ENCODE measurements at regions not wholly inside any gene's neighbourhood (a gene's known extent, or its start where the extent isn't known, plus 50 kb on each side); places are given as distances from the start of the nearest gene placed in this dataset.

DNA sequence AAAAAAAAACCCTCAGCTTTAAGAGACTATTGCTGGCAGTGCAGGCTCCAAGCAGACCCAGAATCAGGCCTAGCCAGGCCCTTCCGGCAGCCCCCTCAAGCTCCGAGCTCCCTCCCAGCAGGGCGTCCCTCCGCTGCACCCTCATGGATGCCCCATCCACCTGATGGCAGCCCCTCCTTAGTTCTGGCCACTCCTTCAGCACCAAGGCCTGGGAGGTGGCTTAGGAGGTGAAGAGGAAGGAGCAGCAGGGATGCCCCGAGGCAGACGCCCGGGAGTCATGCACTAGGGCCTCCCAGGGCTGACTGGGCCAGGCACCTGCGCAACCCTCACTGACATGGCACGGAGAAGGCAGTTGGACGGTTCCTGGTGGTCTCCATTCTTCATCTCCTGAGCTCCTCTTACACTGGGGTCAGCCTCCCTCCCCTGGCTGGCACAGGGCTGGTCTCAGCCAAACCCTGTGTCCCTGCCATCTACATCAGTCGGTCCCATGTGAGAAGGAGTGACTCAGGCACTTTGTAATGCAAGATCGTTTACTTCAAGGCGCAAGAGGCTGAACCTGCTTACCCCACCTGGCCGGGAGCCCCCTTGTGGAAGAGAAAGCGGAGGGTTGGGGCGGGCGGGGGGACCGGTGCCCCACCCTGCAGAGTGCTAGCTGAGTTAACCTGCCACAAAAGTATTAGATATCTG is 53.5 kb upstream of the ID2 start:
- no peak for DNase-seq

DNA sequence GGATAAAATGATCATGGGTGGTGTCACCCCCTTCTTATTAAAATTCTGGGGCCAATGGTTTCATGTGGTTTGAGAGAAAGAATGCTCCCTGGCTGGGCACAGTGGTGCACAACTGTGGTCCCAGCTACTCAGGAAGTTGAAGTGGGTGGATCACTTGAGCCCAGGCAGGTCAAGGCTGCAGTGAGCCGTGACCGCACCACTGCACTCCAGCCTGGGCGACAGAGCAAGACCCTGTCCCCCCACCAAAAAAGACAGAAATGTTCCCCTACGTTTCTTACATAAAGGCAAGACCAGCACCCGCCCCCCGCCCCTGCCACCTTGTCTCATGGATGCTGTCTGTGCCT is 53.0 kb upstream of the ID2 start:
- no peak for DNase-seq

DNA sequence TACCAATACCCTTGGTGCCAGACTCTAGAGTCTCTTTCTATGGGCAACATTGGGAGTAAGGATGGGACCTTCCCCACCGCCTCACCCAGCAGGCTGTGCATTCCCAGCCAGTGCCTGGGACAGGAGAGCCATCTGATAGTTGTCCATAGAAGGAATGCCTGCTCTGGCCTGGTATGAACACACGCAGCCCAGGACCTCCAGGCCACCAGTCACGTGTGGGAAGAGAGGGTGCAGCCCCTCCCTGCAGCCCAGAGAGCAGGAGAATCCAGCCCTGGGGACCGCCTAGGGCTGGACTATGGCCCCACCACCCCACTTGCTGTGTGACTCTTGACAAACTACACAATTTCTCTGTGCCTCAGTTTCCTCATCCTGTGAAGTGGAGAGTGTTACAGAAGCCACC is 52.5 kb upstream of the ID2 start:
- no peak for DNase-seq

DNA sequence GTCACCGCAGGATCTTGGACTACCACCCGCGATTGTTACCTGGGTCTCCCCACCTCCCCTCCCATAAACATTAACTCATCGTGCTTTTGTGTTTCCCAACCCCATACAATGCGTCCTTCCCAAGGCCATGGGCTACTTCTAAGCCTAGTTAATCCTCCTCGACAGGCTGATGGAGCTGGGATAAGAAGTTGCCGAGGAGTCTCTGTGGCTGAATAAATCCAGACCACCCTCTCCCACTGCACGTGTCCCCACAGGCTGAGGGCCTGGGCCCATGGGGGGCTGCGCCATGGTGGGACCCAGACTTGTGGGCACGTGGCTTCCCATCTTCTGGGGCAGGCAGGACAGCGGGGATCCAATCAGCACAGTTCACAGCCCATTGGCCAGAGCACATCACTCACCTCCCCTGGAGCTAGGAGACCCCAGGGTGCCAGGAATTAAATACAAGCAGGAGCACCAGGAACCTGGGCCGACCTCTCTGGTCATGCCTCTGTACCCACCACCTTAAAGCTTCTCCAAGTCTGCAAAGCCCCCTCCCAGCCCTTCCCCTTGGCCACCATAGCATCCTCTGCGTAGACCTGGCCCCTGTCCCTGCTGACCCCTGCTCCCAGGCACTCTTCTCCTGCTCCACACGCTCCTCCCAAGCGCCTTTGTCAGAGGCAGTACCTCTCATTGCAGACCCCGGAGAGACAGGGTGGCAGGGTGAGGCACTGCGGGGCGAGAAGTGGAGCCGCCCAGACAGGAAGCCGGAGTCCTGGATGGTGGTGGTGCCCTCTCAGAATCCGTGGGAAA is 51.0 kb upstream of the ID2 start:
- no peak for DNase-seq

DNA sequence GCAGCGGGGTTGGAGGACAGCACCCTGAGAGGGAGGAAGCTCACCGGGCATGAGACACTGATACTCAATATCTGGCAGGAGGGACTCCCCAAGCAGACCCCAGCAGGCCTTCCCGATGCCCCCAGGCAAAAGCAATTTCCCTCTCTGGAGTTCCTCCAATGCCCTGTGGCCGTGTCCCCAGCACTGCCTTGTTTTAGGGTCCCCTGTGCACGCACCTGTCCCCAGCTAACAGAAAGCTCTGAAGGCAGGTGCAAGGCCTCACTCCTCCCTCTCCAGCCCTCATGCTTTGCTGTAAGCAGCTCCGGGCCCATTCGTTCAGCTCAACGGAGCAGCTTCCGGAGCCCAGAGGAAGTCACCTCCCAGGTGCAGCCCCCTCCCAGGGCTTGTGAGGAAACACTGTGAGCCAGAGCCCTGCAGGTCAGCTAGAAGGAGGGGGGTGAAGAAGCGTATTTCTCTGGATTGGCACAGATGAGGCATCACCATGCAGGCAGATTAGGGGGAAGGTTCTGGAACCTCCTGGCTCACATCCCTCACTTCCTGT is 50.3 kb upstream of the ID2 start:
- DNase-seq: no peak

Data from NCI-H510A (cell line).